A673 (cell line): ENCODE measurements at regions not wholly inside any gene's neighbourhood (a gene's known extent, or its start where the extent isn't known, plus 50 kb on each side); places are given as distances from the start of the nearest gene placed in this dataset.

ENCODE experiments used
- BruUV-seq: library from RNA; stranded (reverse); fragments of 400-500 nt; replicated peaks from 2 replicates; lab custom pipeline; 2021; lab: Mats Ljungman, UMichigan
- CTCF ChIA-PET: fragments of 300-600 bp; sonication (Branson Sonifier 250); formaldehyde crosslinking; loops from one replicate; lab custom pipeline; 2022; ENCODE audit warnings: antibody characterized with exemption; lab: Charles Lee
- POLR2A ChIA-PET: fragments of 300-600 bp; sonication (Branson Sonifier 250); formaldehyde crosslinking; loops from one replicate; lab custom pipeline; 2022; ENCODE audit warnings: antibody characterized with exemption; ENCODE audit not compliant: low non-redundant PET; lab: Charles Lee
- DNase-seq: peaks from one replicate; pipeline ENCODE4 v3.0.0-alpha.2; 2015; ENCODE audit warnings: low spot score
- H3K27ac ChIP-seq: fragments of 200-600 bp; sonication (generic); 2 replicates; pipeline ENCODE4 v1.5.1; 2016; ENCODE audit warnings: mixed run types, low read depth, mild to moderate bottlenecking, mixed read lengths, antibody characterized with exemption, low read length; ENCODE audit not compliant: poor library complexity, severe bottlenecking
- H3K27me3 ChIP-seq: fragments of 200-600 bp; sonication (generic); replicated peaks from 2 replicates; pipeline ENCODE4 v1.6.1; 2017; ENCODE audit warnings: mixed run types, low read depth, mild to moderate bottlenecking, mixed read lengths, antibody characterized with exemption, low read length; ENCODE audit not compliant: insufficient read depth, poor library complexity
- H3K36me3 ChIP-seq: fragments of 200-600 bp; sonication (generic); 2 replicates; pipeline ENCODE4 v1.6.1; 2016; ENCODE audit warnings: mixed run types, mild to moderate bottlenecking, mixed read lengths, antibody characterized with exemption, low read length; ENCODE audit not compliant: insufficient read depth, poor library complexity, severe bottlenecking
- H3K4me1 ChIP-seq: fragments of 200-600 bp; sonication (generic); 2 replicates; pipeline ENCODE4 v1.6.1; 2017; ENCODE audit warnings: mixed run types, mild to moderate bottlenecking, mixed read lengths, antibody characterized with exemption, low read length; ENCODE audit not compliant: insufficient read depth, poor library complexity, severe bottlenecking
- H3K4me3 ChIP-seq: fragments of 200-600 bp; sonication (generic); 2 replicates; pipeline ENCODE4 v1.5.1; 2016; ENCODE audit warnings: low read depth, mixed run types, mild to moderate bottlenecking, mixed read lengths, low read length; ENCODE audit not compliant: poor library complexity, severe bottlenecking
- H3K9me3 ChIP-seq: fragments of 200-600 bp; sonication (generic); 2 replicates; pipeline ENCODE4 v1.6.1; 2016; ENCODE audit warnings: mixed run types, low read depth, mild to moderate bottlenecking, mixed read lengths, antibody characterized with exemption, low read length; ENCODE audit not compliant: poor library complexity, severe bottlenecking
- EZH2 ChIP-seq: fragments of 200-600 bp; sonication (generic); IDR thresholded peaks from 2 replicates; pipeline ENCODE4 v1.6.1; 2017; ENCODE audit warnings: borderline replicate concordance, low read depth, mild to moderate bottlenecking, mixed read lengths, antibody characterized with exemption, low read length; ENCODE audit not compliant: poor library complexity, severe bottlenecking
- intact Hi-C: fragments of 100-400 bp; cut with micrococcal nuclease; formaldehyde crosslinking; loops from one replicate; pipeline ENCODE4 v1.10.0; 2022; ENCODE audit not compliant: unreplicated experiment
- TF ChIP-seq, protein P1 (sequence below): fragments of 300-800, 200-600 bp; sonication (generic); conservative IDR thresholded peaks from 2 replicates; pipeline ENCODE4 v1.5.1; 2017; ENCODE audit warnings: low read depth, mild to moderate bottlenecking, antibody characterized with exemption, low read length, moderate library complexity, mixed read lengths

DNA sequence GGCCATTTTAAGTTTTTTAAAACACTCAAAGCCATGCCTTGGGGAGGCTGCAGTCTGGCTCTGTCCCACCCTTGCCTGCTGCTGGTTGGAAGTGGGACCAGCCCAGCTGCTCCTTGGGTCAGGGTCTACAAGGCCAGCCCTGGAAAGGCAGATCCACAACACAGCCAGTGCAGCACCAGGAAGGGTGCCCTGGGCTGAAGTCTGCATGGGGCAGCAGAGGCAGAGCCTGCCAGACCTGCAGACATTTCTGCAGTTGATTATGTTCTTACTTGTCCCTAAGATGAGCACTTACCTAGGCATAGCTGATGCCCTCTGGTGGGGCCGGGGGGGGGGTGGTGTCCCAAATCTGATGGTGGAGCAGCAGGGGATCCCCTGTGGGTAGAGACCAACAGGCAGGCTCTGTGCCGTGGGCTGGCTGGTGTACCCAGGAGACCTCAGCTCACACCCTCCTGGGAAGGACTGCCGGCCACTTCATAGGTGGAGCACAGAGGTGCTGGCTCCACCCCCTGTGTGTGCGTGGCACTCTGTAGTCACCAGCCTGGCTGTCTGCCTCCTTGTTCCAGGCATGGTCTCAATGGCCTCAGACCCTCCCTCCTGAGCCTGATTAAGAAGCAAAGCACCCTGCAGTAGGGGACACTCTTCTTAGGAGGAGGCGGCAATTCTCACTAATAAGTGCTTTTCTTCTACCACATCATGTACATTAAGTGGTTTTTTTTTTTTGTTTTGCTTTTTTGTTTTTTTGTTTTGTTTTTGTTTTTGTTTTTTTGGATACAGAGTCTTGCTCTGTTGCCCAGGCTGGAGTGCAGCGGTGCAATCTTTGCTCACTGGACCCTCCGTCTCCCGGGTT is 97.4 kb upstream of the KLF13 start:
- DNase-seq: no peak
- Histone ChIP-seq H3K4me1 (no peaks in the 10 kb centered on the region), H3K27me3 (no peaks in the 10 kb centered on the region), H3K9me3 (no peaks in the 10 kb centered on the region), H3K27ac (no peak overlapping the region), H3K4me3 (no peak overlapping the region), H3K36me3 (no peaks in the 10 kb centered on the region)
- CTCF ChIA-PET: no interaction called here
- intact Hi-C loops: no loop called here
- no peak for TF ChIP-seq EZH2
- TF ChIP-seq, protein P1, sequence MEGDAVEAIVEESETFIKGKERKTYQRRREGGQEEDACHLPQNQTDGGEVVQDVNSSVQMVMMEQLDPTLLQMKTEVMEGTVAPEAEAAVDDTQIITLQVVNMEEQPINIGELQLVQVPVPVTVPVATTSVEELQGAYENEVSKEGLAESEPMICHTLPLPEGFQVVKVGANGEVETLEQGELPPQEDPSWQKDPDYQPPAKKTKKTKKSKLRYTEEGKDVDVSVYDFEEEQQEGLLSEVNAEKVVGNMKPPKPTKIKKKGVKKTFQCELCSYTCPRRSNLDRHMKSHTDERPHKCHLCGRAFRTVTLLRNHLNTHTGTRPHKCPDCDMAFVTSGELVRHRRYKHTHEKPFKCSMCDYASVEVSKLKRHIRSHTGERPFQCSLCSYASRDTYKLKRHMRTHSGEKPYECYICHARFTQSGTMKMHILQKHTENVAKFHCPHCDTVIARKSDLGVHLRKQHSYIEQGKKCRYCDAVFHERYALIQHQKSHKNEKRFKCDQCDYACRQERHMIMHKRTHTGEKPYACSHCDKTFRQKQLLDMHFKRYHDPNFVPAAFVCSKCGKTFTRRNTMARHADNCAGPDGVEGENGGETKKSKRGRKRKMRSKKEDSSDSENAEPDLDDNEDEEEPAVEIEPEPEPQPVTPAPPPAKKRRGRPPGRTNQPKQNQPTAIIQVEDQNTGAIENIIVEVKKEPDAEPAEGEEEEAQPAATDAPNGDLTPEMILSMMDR: no peak
- POLR2A ChIA-PET: no interaction called here
- BruUV-seq: no TSS peak

DNA sequence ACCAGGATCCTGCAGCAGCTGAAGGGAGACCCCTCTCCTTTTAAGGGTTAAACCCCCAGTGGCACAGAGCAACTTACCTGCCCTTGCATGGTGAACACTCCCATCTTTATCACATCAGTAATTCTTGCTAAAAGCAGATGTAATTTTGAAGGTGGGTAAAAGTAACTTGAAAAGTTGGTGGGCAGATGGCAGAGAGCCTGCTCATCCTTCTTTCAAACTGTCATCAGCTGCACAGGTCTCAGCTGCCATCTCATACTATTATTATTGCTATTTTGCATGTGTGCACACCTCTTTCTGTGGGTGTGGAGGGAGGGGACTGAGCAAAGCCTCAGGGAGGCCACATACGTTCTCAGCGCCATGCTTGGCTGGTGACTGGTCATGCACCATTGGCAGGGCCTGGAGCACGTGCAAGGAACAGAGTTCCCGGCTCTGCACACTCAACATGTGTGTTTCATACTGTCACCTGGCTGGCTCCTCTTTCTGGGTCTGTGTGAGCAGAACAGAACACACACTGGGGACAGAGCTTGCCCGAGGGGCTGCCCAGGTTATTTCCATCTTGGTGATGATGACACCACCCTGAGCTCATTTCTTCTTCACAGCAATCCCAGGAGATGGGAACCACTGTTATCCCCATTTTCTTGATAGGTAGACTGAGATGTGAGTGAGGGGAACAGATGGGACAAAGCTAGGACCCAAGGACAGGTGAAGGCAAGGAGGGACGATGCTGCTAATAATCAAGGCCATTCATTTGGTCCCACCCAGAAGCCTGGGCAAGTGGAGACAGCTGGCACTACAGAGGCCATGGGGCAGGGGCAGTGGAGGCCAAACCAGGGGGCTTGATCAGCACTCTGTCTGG is 95.8 kb upstream of the KLF13 start:
- H3K36me3 ChIP-seq: no peaks in the 10 kb centered on the region
- TF ChIP-seq, protein P1: no peak
- TF ChIP-seq EZH2: no peak
- H3K27ac ChIP-seq: no peak overlapping the region
- no peaks in the 10 kb centered on the region for H3K9me3 ChIP-seq
- no peak for DNase-seq
- intact Hi-C loops: no loop called here
- ChIA-PET POLR2A (no interaction called here), CTCF (no interaction called here)
- H3K4me3 ChIP-seq: no peak overlapping the region
- no TSS peak for BruUV-seq
- no peaks in the 10 kb centered on the region for H3K27me3 ChIP-seq
- H3K4me1 ChIP-seq: peaks cover 5% of the 10 kb centered on the region

DNA sequence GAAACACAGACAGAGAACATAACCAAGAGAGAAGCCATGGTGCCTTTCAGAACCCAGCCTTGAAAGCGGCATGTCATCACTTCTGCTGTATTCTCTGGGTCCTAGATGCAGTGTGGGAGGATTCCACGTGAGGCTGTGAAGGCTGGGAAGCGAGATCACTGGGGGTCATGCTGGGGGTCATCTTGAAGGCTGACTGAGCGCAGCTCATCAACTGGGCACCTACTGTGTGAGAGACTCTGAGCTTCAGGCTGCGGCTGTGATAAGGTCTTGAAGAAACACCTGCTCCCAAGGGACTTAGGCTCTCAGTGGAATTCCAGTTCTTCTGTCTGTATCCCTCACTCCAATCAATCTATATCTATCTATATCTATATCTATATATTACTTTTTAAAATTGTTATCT is 91.8 kb upstream of the KLF13 start:
- H3K4me1 ChIP-seq: peaks cover 21% of the 10 kb centered on the region
- intact Hi-C loops: no loop called here
- BruUV-seq: no TSS peak
- ChIA-PET CTCF (no interaction called here), POLR2A (no interaction called here)
- no peak overlapping the region for H3K4me3 ChIP-seq
- H3K27me3 ChIP-seq: no peaks in the 10 kb centered on the region
- DNase-seq: no peak
- H3K9me3 ChIP-seq: no peaks in the 10 kb centered on the region
- no peak overlapping the region for H3K27ac ChIP-seq
- no peaks in the 10 kb centered on the region for H3K36me3 ChIP-seq
- TF ChIP-seq, protein P1: no peak
- no peak for TF ChIP-seq EZH2
